ENCODE measurements at regions not wholly inside any gene's neighbourhood (a gene's known extent, or its start where the extent isn't known, plus 50 kb on each side); places are given as distances from the start of the nearest gene placed in this dataset.

DNA sequence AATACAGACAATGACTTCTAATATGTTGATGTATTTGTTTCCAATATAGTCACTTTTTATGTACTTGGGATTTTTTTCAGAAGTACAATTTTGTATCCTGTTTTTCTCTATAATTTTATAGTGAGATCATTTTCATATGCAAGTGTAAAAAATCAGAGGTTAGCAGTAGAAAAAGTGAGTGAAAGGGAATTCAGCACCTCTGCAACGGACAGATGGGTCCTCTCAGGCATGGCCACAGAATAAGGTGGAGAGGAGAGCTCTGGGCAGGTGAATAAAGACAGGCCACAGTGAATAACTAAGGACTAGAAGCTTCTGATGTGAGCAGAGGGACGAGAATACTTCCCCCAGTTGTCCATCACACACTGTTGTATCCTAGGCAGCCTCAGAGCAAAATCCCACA, 210.1 kb upstream of the CNR1 start:
- TF ChIP-seq CTCF (IDR thresholded peaks at IDR 0.05; ENCODE audit: insufficient read depth, low read length) (no peak), SPI1 (IDR thresholded peaks at IDR 0.05; ENCODE audit: borderline replicate concordance, low read depth) (no peak), GABPA (IDR thresholded peaks at IDR 0.05; ENCODE audit: low read depth) (no peak), POLR2AphosphoS5 (IDR thresholded peaks at IDR 0.05; ENCODE audit: low read depth) (no peak)
- TF ChIP-seq, protein P1, sequence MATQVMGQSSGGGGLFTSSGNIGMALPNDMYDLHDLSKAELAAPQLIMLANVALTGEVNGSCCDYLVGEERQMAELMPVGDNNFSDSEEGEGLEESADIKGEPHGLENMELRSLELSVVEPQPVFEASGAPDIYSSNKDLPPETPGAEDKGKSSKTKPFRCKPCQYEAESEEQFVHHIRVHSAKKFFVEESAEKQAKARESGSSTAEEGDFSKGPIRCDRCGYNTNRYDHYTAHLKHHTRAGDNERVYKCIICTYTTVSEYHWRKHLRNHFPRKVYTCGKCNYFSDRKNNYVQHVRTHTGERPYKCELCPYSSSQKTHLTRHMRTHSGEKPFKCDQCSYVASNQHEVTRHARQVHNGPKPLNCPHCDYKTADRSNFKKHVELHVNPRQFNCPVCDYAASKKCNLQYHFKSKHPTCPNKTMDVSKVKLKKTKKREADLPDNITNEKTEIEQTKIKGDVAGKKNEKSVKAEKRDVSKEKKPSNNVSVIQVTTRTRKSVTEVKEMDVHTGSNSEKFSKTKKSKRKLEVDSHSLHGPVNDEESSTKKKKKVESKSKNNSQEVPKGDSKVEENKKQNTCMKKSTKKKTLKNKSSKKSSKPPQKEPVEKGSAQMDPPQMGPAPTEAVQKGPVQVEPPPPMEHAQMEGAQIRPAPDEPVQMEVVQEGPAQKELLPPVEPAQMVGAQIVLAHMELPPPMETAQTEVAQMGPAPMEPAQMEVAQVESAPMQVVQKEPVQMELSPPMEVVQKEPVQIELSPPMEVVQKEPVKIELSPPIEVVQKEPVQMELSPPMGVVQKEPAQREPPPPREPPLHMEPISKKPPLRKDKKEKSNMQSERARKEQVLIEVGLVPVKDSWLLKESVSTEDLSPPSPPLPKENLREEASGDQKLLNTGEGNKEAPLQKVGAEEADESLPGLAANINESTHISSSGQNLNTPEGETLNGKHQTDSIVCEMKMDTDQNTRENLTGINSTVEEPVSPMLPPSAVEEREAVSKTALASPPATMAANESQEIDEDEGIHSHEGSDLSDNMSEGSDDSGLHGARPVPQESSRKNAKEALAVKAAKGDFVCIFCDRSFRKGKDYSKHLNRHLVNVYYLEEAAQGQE (IDR thresholded peaks at IDR 0.05; ENCODE audit: insufficient replicate concordance, low read depth): peak; percentile 75
